K562 (cell line): ENCODE measurements at regions not wholly inside any gene's neighbourhood (a gene's known extent, or its start where the extent isn't known, plus 50 kb on each side); places are given as distances from the start of the nearest gene placed in this dataset.

ENCODE experiments used
- ATAC-seq: fragments of 200-7000 bp; cut with Tn5 transposase; 3 replicates; pipeline ENCODE4 v1.9.1; 2020; ENCODE audit warnings: moderate library complexity
- BruUV-seq: library from RNA; stranded (reverse); fragments of 400-500 nt; replicated peaks from 2 replicates; lab custom pipeline; 2021; lab: Mats Ljungman, UMichigan
- CTCF ChIA-PET: fragments of 300-600 bp; formaldehyde crosslinking; extraction: SDS; loops from one replicate; lab custom pipeline; 2021; ENCODE audit warnings: low intra/inter-chr PET ratio; lab: Yijun Ruan, JAX
- POLR2A ChIA-PET: fragments of 300-600, 350-650 bp; sonication (Branson Sonifier 250); formaldehyde crosslinking; extraction: SDS; loops from one replicate; lab custom pipeline; 2021; ENCODE audit warnings: antibody characterized with exemption, inconsistent platforms; lab: Yijun Ruan, JAX
- DNase-seq, 4 experiments: peaks; one replicate each; pipeline versions ENCODE4 v3.0.0 to v3.0.0-alpha.2; 2011 to 2018; ENCODE audit warnings: low spot score in 3 of 4, mixed read lengths in 3 of 4; ENCODE audit errors: extremely low read depth in 1 of 4
- FAIRE-seq: peaks from 2 replicates; lab custom pipeline; 2011; peaks lifted over from hg19 to GRCh38; lab: Jason Lieb, UNC
- H2AFZ ChIP-seq: 2 replicates; pipeline ENCODE4 v1.6.0; 2011; ENCODE audit warnings: low read depth, low read length, control low read depth, inconsistent platforms
- H3K27ac ChIP-seq: fragments of 200-600 bp; 3 replicates; pipeline ENCODE4 v1.8.0; 2011; ENCODE audit warnings: low read depth, mild to moderate bottlenecking, control low read depth, inconsistent platforms, low read length, moderate library complexity, mixed read lengths; ENCODE audit errors: extremely low read depth
- H3K27me3 ChIP-seq, 2 experiments: fragments of 300-600 bp in 1 of 2; 2 replicates in 1 of 2; 3 replicates in 1 of 2; pipeline versions ENCODE4 v1.6.0 to v1.8.0; 2011; ENCODE audit warnings: inconsistent platforms in 2 of 2, low read length in 2 of 2, mild to moderate bottlenecking in 1 of 2, mixed read lengths in 1 of 2, moderate library complexity in 1 of 2; ENCODE audit not compliant: control insufficient read depth in 2 of 2, insufficient read depth in 2 of 2
- H3K36me3 ChIP-seq: fragments of 300-600 bp; 3 replicates; pipeline ENCODE4 v1.8.0; 2011; ENCODE audit warnings: mild to moderate bottlenecking, low read length, inconsistent platforms; ENCODE audit not compliant: control insufficient read depth, insufficient read depth
- H3K4me1 ChIP-seq, 2 experiments: fragments of 200-600 bp in 1 of 2; replicated peaks in 1 of 2; 2 replicates in 1 of 2; 3 replicates in 1 of 2; pipeline versions ENCODE4 v1.5.1 to v1.8.0; 2011; ENCODE audit warnings: inconsistent platforms in 2 of 2, low read length in 2 of 2, mild to moderate bottlenecking in 1 of 2, mixed read lengths in 1 of 2, moderate library complexity in 1 of 2; ENCODE audit not compliant: control insufficient read depth in 2 of 2, insufficient read depth in 2 of 2
- H3K4me2 ChIP-seq: 2 replicates; pipeline ENCODE4 v1.6.1; 2011; ENCODE audit warnings: low read length, control low read depth, inconsistent platforms, mixed read lengths; ENCODE audit not compliant: insufficient read depth
- H3K4me3 ChIP-seq: fragments of 200-600 bp; sonication (generic), shearing (Covaris generic); 2 replicates; pipeline ENCODE4 v1.5.1; 2016; ENCODE audit warnings: control low read depth, inconsistent platforms
- H3K79me2 ChIP-seq: fragments of 200-600 bp; 3 replicates; pipeline ENCODE4 v1.8.0; 2011; ENCODE audit warnings: low read length, inconsistent platforms; ENCODE audit not compliant: control insufficient read depth, insufficient read depth
- H3K9ac ChIP-seq, 2 experiments: 2 replicates each; pipeline versions ENCODE4 v1.6.0 to v1.6.1; 2011; ENCODE audit warnings: low read depth in 2 of 2, low read length in 2 of 2, control low read depth in 1 of 2, inconsistent platforms in 1 of 2, mild to moderate bottlenecking in 1 of 2, mixed read lengths in 1 of 2; ENCODE audit not compliant: insufficient read depth in 1 of 2
- H3K9me1 ChIP-seq: one replicate; pipeline ENCODE4 v1.6.0; 2011; ENCODE audit warnings: inconsistent platforms, mild to moderate bottlenecking, low read length, moderate library complexity; ENCODE audit not compliant: control insufficient read depth, insufficient read depth
- H3K9me3 ChIP-seq: replicated peaks from 2 replicates; pipeline ENCODE4 v1.5.1; 2011; ENCODE audit warnings: low read depth, low read length, inconsistent platforms; ENCODE audit not compliant: control insufficient read depth, insufficient read depth
- H4K20me1 ChIP-seq: replicated peaks from 2 replicates; pipeline ENCODE4 v1.6.1; 2011; ENCODE audit warnings: low read length, inconsistent platforms, mixed read lengths; ENCODE audit not compliant: control insufficient read depth, insufficient read depth
- KDM5B ChIP-seq: fragments of 200-600 bp; sonication (generic); IDR thresholded peaks from 2 replicates; pipeline ENCODE4 v1.6.1; 2012; ENCODE audit warnings: low read depth, mild to moderate bottlenecking, moderate library complexity, low read length, control low read depth, inconsistent platforms; ENCODE audit not compliant: insufficient replicate concordance
- ZNF316 ChIP-seq: fragments of 450-650 bp; IDR thresholded peaks from 2 replicates; pipeline ENCODE4 v1.6.1; 2016
- WGBS: fragments of 100-300 bp; shearing (Covaris generic); methylation state at CpG from one replicate; pipeline ENCODE4 v1.1.6; 2016; ENCODE audit warnings: low coverage, mixed read lengths; ENCODE audit not compliant: insufficient coverage; ENCODE audit errors: missing lambda C conversion rate; 5-methylcytosine and 5-hydroxymethylcytosine counted together
- in situ Hi-C: fragments of 300-500 bp; cut with MboI; formaldehyde crosslinking; loops from 4 replicates; pipeline ENCODE4 v1.15.0; 2018; ENCODE audit warnings: inconsistent platforms, mixed read lengths
- intact Hi-C: fragments of 100-400 bp; cut with micrococcal nuclease; formaldehyde crosslinking; loops from 2 replicates; pipeline ENCODE4 v1.14.2; 2022
- TF ChIP-seq, protein P1 (sequence below): fragments of 250-450 bp; sonication (Bioruptor Pico); IDR thresholded peaks from 2 replicates; pipeline ENCODE4 v1.4.0; 2020; ENCODE audit warnings: mild to moderate bottlenecking, moderate library complexity, borderline replicate concordance

DNA sequence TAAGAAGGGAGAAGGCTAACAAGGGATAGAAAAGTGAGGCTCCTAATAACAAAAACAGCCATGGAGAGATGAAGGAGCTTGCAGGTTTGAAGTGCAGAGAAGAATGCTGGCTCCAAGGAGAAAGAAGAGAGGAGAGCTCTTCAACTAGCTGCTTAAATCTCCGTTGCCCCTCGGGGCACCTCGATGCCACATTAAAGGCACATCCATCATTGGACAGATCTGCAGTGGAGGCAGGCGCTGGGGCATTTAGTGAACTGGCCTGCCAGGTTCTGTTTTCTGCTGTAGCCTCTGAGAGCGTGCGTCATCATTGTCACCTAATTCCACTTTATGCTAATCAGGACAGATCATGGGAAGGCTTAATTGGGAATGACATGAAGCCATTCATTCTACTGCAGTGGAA is 1426.2 kb upstream of the WWC1 start (continued):
- TF ChIP-seq, protein P1, sequence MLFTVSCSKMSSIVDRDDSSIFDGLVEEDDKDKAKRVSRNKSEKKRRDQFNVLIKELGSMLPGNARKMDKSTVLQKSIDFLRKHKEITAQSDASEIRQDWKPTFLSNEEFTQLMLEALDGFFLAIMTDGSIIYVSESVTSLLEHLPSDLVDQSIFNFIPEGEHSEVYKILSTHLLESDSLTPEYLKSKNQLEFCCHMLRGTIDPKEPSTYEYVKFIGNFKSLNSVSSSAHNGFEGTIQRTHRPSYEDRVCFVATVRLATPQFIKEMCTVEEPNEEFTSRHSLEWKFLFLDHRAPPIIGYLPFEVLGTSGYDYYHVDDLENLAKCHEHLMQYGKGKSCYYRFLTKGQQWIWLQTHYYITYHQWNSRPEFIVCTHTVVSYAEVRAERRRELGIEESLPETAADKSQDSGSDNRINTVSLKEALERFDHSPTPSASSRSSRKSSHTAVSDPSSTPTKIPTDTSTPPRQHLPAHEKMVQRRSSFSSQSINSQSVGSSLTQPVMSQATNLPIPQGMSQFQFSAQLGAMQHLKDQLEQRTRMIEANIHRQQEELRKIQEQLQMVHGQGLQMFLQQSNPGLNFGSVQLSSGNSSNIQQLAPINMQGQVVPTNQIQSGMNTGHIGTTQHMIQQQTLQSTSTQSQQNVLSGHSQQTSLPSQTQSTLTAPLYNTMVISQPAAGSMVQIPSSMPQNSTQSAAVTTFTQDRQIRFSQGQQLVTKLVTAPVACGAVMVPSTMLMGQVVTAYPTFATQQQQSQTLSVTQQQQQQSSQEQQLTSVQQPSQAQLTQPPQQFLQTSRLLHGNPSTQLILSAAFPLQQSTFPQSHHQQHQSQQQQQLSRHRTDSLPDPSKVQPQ (CRISPR knock-in tag) = no peak
- TF ChIP-seq, all 486 proteins: peak for 0

DNA sequence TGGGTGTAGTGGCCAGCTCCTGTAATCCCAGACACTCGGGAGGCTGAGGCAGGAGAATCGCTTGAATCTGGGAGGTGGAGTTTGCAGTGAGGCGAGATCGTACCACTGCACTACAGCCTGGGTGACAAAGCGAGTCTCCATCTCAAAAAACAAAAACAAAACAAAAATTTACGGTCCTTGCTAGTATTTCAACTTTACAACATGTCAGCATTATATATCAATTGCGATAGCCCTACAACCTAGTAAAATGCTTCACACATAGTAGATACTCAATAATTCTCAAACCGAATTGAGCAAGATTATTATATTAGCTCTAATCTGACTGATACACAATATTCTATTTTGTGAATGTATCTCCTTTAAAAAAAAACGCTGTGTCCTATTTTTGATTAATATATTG is 1411.0 kb upstream of the WWC1 start:
- ATAC-seq = no peak
- no peak for FAIRE-seq
- H3K4me1 ChIP-seq = no peaks in the 10 kb centered on the region
- H3K9me1 ChIP-seq = no peaks in the 10 kb centered on the region
- no peak overlapping the region for H3K4me3 ChIP-seq
- intact Hi-C loops = no loop called here
- TF ChIP-seq KDM5B (no peak), ZNF316 (0 out of 2 replicates have a peak, but pooled peaks have one; percentile 43)
- no peak for DNase-seq
- H3K4me2 ChIP-seq = no peak overlapping the region
- in situ Hi-C loops = no loop called here
- H3K9me3 ChIP-seq = no peaks in the 10 kb centered on the region; the same call in 1 of the 2 replicates
- H3K36me3 ChIP-seq = no peaks in the 10 kb centered on the region
- no peak overlapping the region for H3K9ac ChIP-seq
- ChIA-PET POLR2A (no interaction called here), CTCF (interaction anchor here (0.7 kb wide), 1 partner anchor 133 kb away, joined by 4 read pairs; no protein-coding TSS in a partner anchor)
- H3K79me2 ChIP-seq = no peaks in the 10 kb centered on the region
- H2AFZ ChIP-seq = no peak overlapping the region
- BruUV-seq = no TSS peak
- H4K20me1 ChIP-seq = no peaks in the 10 kb centered on the region
- no peaks in the 10 kb centered on the region for H3K27me3 ChIP-seq
- H3K27ac ChIP-seq = no peak overlapping the region
- 1% methylated on average over 8 of the region's 9 CpGs for WGBS
